Osteoblast (primary cell): ENCODE measurements at regions not wholly inside any gene's neighbourhood (a gene's known extent, or its start where the extent isn't known, plus 50 kb on each side); places are given as distances from the start of the nearest gene placed in this dataset.
A peak's percentile ranks its signal among the peaks of the same experiment; 100 is the strongest.

Source experiments
- DNase-seq: peaks from one replicate; pipeline ENCODE4 v3.0.0; 2011; ENCODE audit warnings: low spot score, mixed read lengths; ENCODE audit not compliant: insufficient read length; ENCODE audit errors: missing footprints
- H2AFZ ChIP-seq: 2 replicates; pipeline ENCODE4 v1.6.0; 2011; ENCODE audit warnings: mild to moderate bottlenecking, low read length
- H3K27ac ChIP-seq: 2 replicates; pipeline ENCODE4 v1.5.1; 2011; ENCODE audit warnings: mild to moderate bottlenecking, low read depth, low read length, moderate library complexity
- H3K27me3 ChIP-seq: 2 replicates; pipeline ENCODE4 v1.6.0; 2012; ENCODE audit warnings: mild to moderate bottlenecking, control low read depth, inconsistent platforms, low read length, moderate library complexity; ENCODE audit not compliant: insufficient read depth
- H3K36me3 ChIP-seq: 2 replicates; pipeline ENCODE4 v1.5.1; 2011; ENCODE audit warnings: mild to moderate bottlenecking, low read length, control low read depth, moderate library complexity; ENCODE audit not compliant: insufficient read depth
- H3K4me1 ChIP-seq: 2 replicates; pipeline ENCODE4 v1.5.1; 2011; ENCODE audit warnings: mild to moderate bottlenecking, low read length, control low read depth, moderate library complexity; ENCODE audit not compliant: insufficient read depth
- H3K4me2 ChIP-seq: 2 replicates; pipeline ENCODE4 v1.6.0; 2011; ENCODE audit warnings: mild to moderate bottlenecking, low read length; ENCODE audit not compliant: insufficient read depth
- H3K4me3 ChIP-seq: fragments of 200-600 bp; sonication (generic); 3 replicates; pipeline ENCODE4 v1.5.1; 2012; ENCODE audit warnings: mild to moderate bottlenecking, low read length, inconsistent platforms; ENCODE audit not compliant: insufficient read depth
- H3K79me2 ChIP-seq: 2 replicates; pipeline ENCODE4 v1.6.0; 2012; ENCODE audit warnings: mild to moderate bottlenecking, low read length, control low read depth, inconsistent platforms; ENCODE audit not compliant: insufficient read depth
- H3K9me3 ChIP-seq: 2 replicates; pipeline ENCODE4 v1.5.1; 2011; ENCODE audit warnings: low read depth, low read length, control low read depth
- H4K20me1 ChIP-seq: 2 replicates; pipeline ENCODE4 v1.6.0; 2012; ENCODE audit warnings: mild to moderate bottlenecking, low read length, control low read depth; ENCODE audit not compliant: insufficient read depth
- CTCF ChIP-seq: IDR thresholded peaks from 2 replicates; pipeline ENCODE4 v1.5.1; 2011; ENCODE audit warnings: mild to moderate bottlenecking, low read depth, low read length, moderate library complexity; ENCODE audit errors: extremely low read depth

- Histone ChIP-seq H3K36me3 (no peaks in the 10 kb centered on the region), H3K4me2 (no peak overlapping the region), H3K4me1 (peaks cover 47% of the 10 kb centered on the region), H3K4me3 (no peak overlapping the region), H3K27me3 (no peaks in the 10 kb centered on the region), H3K27ac (peak overlapping the region; percentile 48), H4K20me1 (no peaks in the 10 kb centered on the region), H3K9me3 (no peaks in the 10 kb centered on the region), H2AFZ (peak overlapping the region; percentile 33), H3K79me2 (no peaks in the 10 kb centered on the region)
- no peak for DNase-seq
- TF ChIP-seq CTCF = no peak
Measured at GRCh38 chr5:87147441-87147840, 120.2 kb upstream of the RASA1 start.

GRCh38 chr5:87150630-87151029 is 117.1 kb upstream of the RASA1 start:
- no peaks in the 10 kb centered on the region for H3K79me2 ChIP-seq
- peaks cover 52% of the 10 kb centered on the region for H3K4me1 ChIP-seq
- H4K20me1 ChIP-seq = no peaks in the 10 kb centered on the region
- H2AFZ ChIP-seq = no peak overlapping the region
- TF ChIP-seq CTCF = no peak
- H3K27me3 ChIP-seq = no peaks in the 10 kb centered on the region
- H3K36me3 ChIP-seq = no peaks in the 10 kb centered on the region
- peak overlapping the region; percentile 49 for H3K27ac ChIP-seq
- H3K4me2 ChIP-seq = no peak overlapping the region
- H3K4me3 ChIP-seq = no peak overlapping the region
- no peaks in the 10 kb centered on the region for H3K9me3 ChIP-seq
- no peak for DNase-seq

GRCh38 chr5:87151547-87151946 is 116.1 kb upstream of the RASA1 start:
- Histone ChIP-seq H2AFZ (no peak overlapping the region), H3K4me3 (no peak overlapping the region), H4K20me1 (no peaks in the 10 kb centered on the region), H3K9me3 (no peaks in the 10 kb centered on the region), H3K4me1 (peaks cover 44% of the 10 kb centered on the region), H3K27ac (peak overlapping the region; percentile 49), H3K27me3 (no peaks in the 10 kb centered on the region), H3K36me3 (no peaks in the 10 kb centered on the region), H3K4me2 (peak overlapping the region; percentile 22), H3K79me2 (no peaks in the 10 kb centered on the region)
- TF ChIP-seq CTCF = no peak
- DNase-seq = peak; percentile 60

- H3K4me1 ChIP-seq = peaks cover 35% of the 10 kb centered on the region
- no peak overlapping the region for H3K27ac ChIP-seq
- TF ChIP-seq CTCF = no peak
- no peaks in the 10 kb centered on the region for H3K27me3 ChIP-seq
- DNase-seq = no peak
- H3K9me3 ChIP-seq = no peaks in the 10 kb centered on the region
- H3K36me3 ChIP-seq = no peaks in the 10 kb centered on the region
- no peaks in the 10 kb centered on the region for H3K79me2 ChIP-seq
- peak overlapping the region; percentile 49 for H2AFZ ChIP-seq
- H4K20me1 ChIP-seq = no peaks in the 10 kb centered on the region
- H3K4me3 ChIP-seq = no peak overlapping the region
- H3K4me2 ChIP-seq = no peak overlapping the region
Measured at GRCh38 chr5:87152886-87153285, 114.8 kb upstream of the RASA1 start.
